ENCODE measurements at regions not wholly inside any gene's neighbourhood (a gene's known extent, or its start where the extent isn't known, plus 50 kb on each side); places are given as distances from the start of the nearest gene placed in this dataset.

DNA sequence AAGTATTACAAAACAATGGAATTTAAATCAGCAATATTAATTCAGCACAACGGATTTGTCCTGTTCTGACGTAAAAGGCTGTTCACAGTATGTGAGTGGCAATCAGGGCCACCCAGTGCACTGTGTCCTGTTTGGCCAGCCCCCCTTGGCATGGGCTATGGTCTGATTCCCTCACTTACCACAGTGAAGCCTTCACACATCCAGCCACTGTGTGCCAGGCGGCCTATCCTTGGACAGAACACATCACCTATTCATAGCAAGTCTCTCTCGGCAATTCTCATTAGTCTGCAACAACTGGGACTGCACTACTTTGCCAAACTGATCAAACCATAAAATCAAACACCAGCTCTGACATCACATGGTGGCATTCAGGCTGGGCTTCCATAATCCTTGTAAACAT, 221.5 kb upstream of the TSHZ3 start:
- Histone ChIP-seq H3K9me3 (peaks cover 0 to 4% (median 0%) of the 10 kb centered on the region in 3 donors), H3K27ac (no peak overlapping the region), H3K27me3 (no peaks in the 10 kb centered on the region), H3K36me3 (no peaks in the 10 kb centered on the region), H3K4me3 (no peak overlapping the region), H3K4me1 (no peaks in the 10 kb centered on the region)
- no peak for TF ChIP-seq CTCF (IDR thresholded peaks at IDR 0.05)
- no peak for TF ChIP-seq POLR2A (IDR thresholded peaks at IDR 0.05)
- DNase-seq: no peak
- WGBS, 2 donors: 68 to 82% methylated on average over 3 to 4 of the region's 4 CpGs
- intact Hi-C loops (cut with DNase I): no loop called here

- intact Hi-C loops (cut with DNase I): no loop called here
- H3K9me3 ChIP-seq: no peaks in the 10 kb centered on the region
- TF ChIP-seq POLR2A (IDR thresholded peaks at IDR 0.05) (no peak), CTCF (IDR thresholded peaks at IDR 0.05) (no peak)
- no peaks in the 10 kb centered on the region for H3K36me3 ChIP-seq
- no peak overlapping the region for H3K27ac ChIP-seq
- DNase-seq: no peak
- no peaks in the 10 kb centered on the region for H3K27me3 ChIP-seq
- H3K4me1 ChIP-seq: no peaks in the 10 kb centered on the region
- 52 to 65% methylated on average over 4 to 11 of the region's 11 CpGs for WGBS, 2 donors
- no peak overlapping the region for H3K4me3 ChIP-seq
Observed at GRCh38 chr19:31572102-31572975, 223.1 kb upstream of the TSHZ3 start.

- TF ChIP-seq CTCF (IDR thresholded peaks at IDR 0.05): no peak
- TF ChIP-seq POLR2A (IDR thresholded peaks at IDR 0.05): no peak
- intact Hi-C loops (cut with DNase I): no loop called here
- Histone ChIP-seq H3K27ac (no peak overlapping the region), H3K4me3 (no peak overlapping the region), H3K9me3 (no peaks in the 10 kb centered on the region), H3K36me3 (no peaks in the 10 kb centered on the region), H3K4me1 (no peaks in the 10 kb centered on the region), H3K27me3 (no peaks in the 10 kb centered on the region)
- WGBS, 2 donors: 47 to 68% methylated on average over 8 of the region's 8 CpGs
- no peak for DNase-seq
Observed at GRCh38 chr19:31572976-31573298, 223.7 kb upstream of the TSHZ3 start.

DNA sequence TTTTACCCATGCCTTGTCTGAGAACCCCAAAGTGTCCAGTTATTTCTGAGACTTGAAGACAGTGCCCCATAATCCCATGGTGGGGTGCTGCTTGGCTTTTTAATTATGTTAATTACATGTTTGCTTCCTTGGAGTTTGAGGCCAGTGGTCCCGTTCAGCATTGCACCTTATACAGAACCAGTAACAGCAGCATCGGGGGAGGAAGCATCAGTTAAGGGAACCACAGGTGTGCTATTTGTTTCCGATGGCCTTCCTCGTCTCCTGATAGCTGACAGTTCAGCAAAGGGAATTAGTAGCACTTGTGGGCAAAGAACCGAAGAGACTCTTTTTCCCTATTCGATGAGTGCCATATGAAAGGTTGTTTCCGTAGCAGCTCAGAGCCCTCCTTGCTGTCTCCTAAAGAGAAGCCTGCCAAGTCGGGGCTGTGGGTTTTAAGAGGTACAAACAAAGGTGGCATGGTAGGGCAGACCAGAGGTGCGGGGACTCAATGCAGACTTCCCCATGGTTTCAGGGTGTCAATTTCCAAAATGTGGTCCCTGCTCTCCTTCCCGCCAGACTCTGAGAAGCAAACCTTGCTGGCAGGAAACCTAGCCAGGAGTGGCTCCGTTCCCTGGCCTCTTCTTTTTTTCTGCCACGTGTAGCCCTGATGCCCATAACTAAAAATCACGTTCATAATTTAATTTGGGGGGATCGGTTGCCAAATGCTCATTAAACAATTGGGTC, 225.2 kb upstream of the TSHZ3 start:
- Histone ChIP-seq H3K27me3 (no peaks in the 10 kb centered on the region), H3K4me1 (no peaks in the 10 kb centered on the region), H3K27ac (no peak overlapping the region), H3K9me3 (no peaks in the 10 kb centered on the region), H3K36me3 (no peaks in the 10 kb centered on the region), H3K4me3 (no peak overlapping the region)
- TF ChIP-seq POLR2A (IDR thresholded peaks at IDR 0.05): no peak
- no peak for TF ChIP-seq CTCF (IDR thresholded peaks at IDR 0.05)
- 75 to 78% methylated on average over 14 of the region's 14 CpGs for WGBS, 2 donors
- intact Hi-C loops (cut with DNase I): no loop called here
- no peak for DNase-seq

GRCh38 chr19:31575846-31576335, 226.7 kb upstream of the TSHZ3 start:
- Histone ChIP-seq H3K4me1 (no peaks in the 10 kb centered on the region), H3K27me3 (no peaks in the 10 kb centered on the region), H3K9me3 (no peaks in the 10 kb centered on the region), H3K4me3 (no peak overlapping the region), H3K27ac (no peak overlapping the region), H3K36me3 (no peaks in the 10 kb centered on the region)
- 75 to 76% methylated on average over 11 of the region's 11 CpGs for WGBS, 2 donors
- DNase-seq: no peak
- TF ChIP-seq CTCF (IDR thresholded peaks at IDR 0.05) (no peak), POLR2A (IDR thresholded peaks at IDR 0.05) (no peak)
- intact Hi-C loops (cut with DNase I): no loop called here
